GM23338 (cell line): ENCODE measurements at regions not wholly inside any gene's neighbourhood (a gene's known extent, or its start where the extent isn't known, plus 50 kb on each side); places are given as distances from the start of the nearest gene placed in this dataset.

Experiments used
- ATAC-seq: fragments of 200-7000 bp; cut with Tn5 transposase; 3 replicates; pipeline ENCODE4 v1.9.1; 2020
- DNase-seq: peaks from one replicate; pipeline ENCODE4 v3.0.0-alpha.2; 2015; ENCODE audit warnings: low spot score
- H2AFZ ChIP-seq: fragments of 200-600 bp; sonication (generic); 2 replicates; pipeline ENCODE4 v1.8.0; 2016; ENCODE audit warnings: antibody characterized with exemption, mild to moderate bottlenecking, moderate library complexity
- H3F3A ChIP-seq: fragments of 200-600 bp; sonication (generic); replicated peaks from 2 replicates; pipeline ENCODE4 v1.8.0; 2017; ENCODE audit warnings: antibody characterized with exemption, mixed run types, low read depth
- H3K27ac ChIP-seq: fragments of 200-600 bp; sonication (generic); 2 replicates; pipeline ENCODE4 v1.6.1; 2016; ENCODE audit warnings: low read depth
- H3K27me3 ChIP-seq: fragments of 200-600 bp; sonication (generic); 2 replicates; pipeline ENCODE4 v1.8.0; 2016; ENCODE audit warnings: mild to moderate bottlenecking, mixed run types, moderate library complexity; ENCODE audit not compliant: insufficient read depth
- H3K36me3 ChIP-seq: fragments of 200-600 bp; sonication (generic); 2 replicates; pipeline ENCODE4 v1.8.0; 2016; ENCODE audit warnings: mild to moderate bottlenecking; ENCODE audit not compliant: insufficient read depth
- H3K4me1 ChIP-seq: fragments of 200-600 bp; sonication (generic); 2 replicates; pipeline ENCODE4 v1.8.0; 2016; ENCODE audit warnings: mild to moderate bottlenecking, moderate library complexity; ENCODE audit not compliant: insufficient read depth
- H3K4me2 ChIP-seq: fragments of 200-600 bp; sonication (generic); 2 replicates; pipeline ENCODE4 v1.7.1; 2017; ENCODE audit warnings: mixed run types
- H3K4me3 ChIP-seq: fragments of 200-600 bp; sonication (generic); 2 replicates; pipeline ENCODE4 v1.6.1; 2016; ENCODE audit warnings: mixed run types
- H3K79me2 ChIP-seq: fragments of 200-600 bp; sonication (generic); replicated peaks from 2 replicates; pipeline ENCODE4 v1.8.0; 2017; ENCODE audit warnings: mild to moderate bottlenecking; ENCODE audit not compliant: insufficient read depth
- H3K9me2 ChIP-seq: fragments of 200-600 bp; sonication (generic); 2 replicates; pipeline ENCODE4 v1.8.0; 2017; ENCODE audit not compliant: insufficient read depth
- H4K20me1 ChIP-seq: fragments of 200-600 bp; sonication (generic); replicated peaks from 2 replicates; pipeline ENCODE4 v1.8.0; 2017; ENCODE audit warnings: mild to moderate bottlenecking; ENCODE audit not compliant: insufficient read depth
- H3K27ac Mint-ChIP-seq: 2 replicates; pipeline ENCODE4 v1.8.0; 2020; ENCODE audit warnings: inconsistent platforms, mild to moderate bottlenecking, moderate library complexity, mixed read lengths
- H3K27me3 Mint-ChIP-seq: 3 replicates; pipeline ENCODE4 v1.8.0; 2022; ENCODE audit warnings: low read depth, mild to moderate bottlenecking, moderate library complexity, mixed read lengths, inconsistent platforms; ENCODE audit not compliant: insufficient read depth, poor library complexity
- H3K36me3 Mint-ChIP-seq: 3 replicates; pipeline ENCODE4 v1.8.0; 2021; ENCODE audit warnings: low read depth, mild to moderate bottlenecking, inconsistent platforms, moderate library complexity, mixed read lengths
- H3K4me1 Mint-ChIP-seq: 3 replicates; pipeline ENCODE4 v1.8.0; 2020; ENCODE audit warnings: mild to moderate bottlenecking, inconsistent platforms, mixed read lengths
- H3K4me3 Mint-ChIP-seq: 3 replicates; pipeline ENCODE4 v1.8.0; 2021; ENCODE audit warnings: moderate library complexity, mild to moderate bottlenecking, inconsistent platforms, mixed read lengths
- H3K9me3 Mint-ChIP-seq: 3 replicates; pipeline ENCODE4 v1.8.0; 2020; ENCODE audit warnings: moderate library complexity, mild to moderate bottlenecking, inconsistent platforms, mixed read lengths
- EZH2 ChIP-seq: fragments of 200-600 bp; sonication (generic); IDR thresholded peaks from one replicate; pipeline ENCODE4 v1.8.0; 2017; ENCODE audit warnings: antibody characterized with exemption, mild to moderate bottlenecking, low read depth; ENCODE audit not compliant: unreplicated experiment
- EZH2phosphoT487 ChIP-seq: fragments of 200-600 bp; sonication (generic); IDR thresholded peaks from one replicate; pipeline ENCODE4 v1.8.1; 2018; ENCODE audit warnings: antibody characterized with exemption; ENCODE audit not compliant: unreplicated experiment
- JUNB ChIP-seq: IDR thresholded peaks from one replicate; pipeline ENCODE4 v1.6.1; 2016; ENCODE audit warnings: antibody characterized with exemption; ENCODE audit not compliant: unreplicated experiment
- NANOG ChIP-seq: IDR thresholded peaks from 2 replicates; pipeline ENCODE4 v1.6.1; 2016; ENCODE audit warnings: antibody characterized with exemption, borderline replicate concordance
- REST ChIP-seq: IDR thresholded peaks from one replicate; pipeline ENCODE4 v1.6.1; 2018; ENCODE audit warnings: antibody characterized with exemption; ENCODE audit not compliant: unreplicated experiment
- ZNF331 ChIP-seq: fragments of 250-450 bp; sonication (Bioruptor Pico); IDR thresholded peaks from 2 replicates; pipeline ENCODE4 v1.5.0; 2020; ENCODE audit warnings: low read depth, mild to moderate bottlenecking, moderate library complexity
- ZNF462 ChIP-seq: fragments of 250-450 bp; sonication (Bioruptor Pico); IDR thresholded peaks from 2 replicates; pipeline ENCODE4 v1.5.0; 2020; ENCODE audit warnings: mild to moderate bottlenecking, moderate library complexity
- TF ChIP-seq, protein P1 (sequence below), 2 experiments: fragments of 200-600 bp in 1 of 2; sonication (generic) in 1 of 2; conservative IDR thresholded peaks; 2 replicates each; pipeline versions ENCODE4 v1.5.1 to v1.6.1; 2016 to 2017; ENCODE audit warnings: antibody characterized with exemption in 2 of 2, low read depth in 2 of 2, mild to moderate bottlenecking in 2 of 2, moderate library complexity in 1 of 2

DNA sequence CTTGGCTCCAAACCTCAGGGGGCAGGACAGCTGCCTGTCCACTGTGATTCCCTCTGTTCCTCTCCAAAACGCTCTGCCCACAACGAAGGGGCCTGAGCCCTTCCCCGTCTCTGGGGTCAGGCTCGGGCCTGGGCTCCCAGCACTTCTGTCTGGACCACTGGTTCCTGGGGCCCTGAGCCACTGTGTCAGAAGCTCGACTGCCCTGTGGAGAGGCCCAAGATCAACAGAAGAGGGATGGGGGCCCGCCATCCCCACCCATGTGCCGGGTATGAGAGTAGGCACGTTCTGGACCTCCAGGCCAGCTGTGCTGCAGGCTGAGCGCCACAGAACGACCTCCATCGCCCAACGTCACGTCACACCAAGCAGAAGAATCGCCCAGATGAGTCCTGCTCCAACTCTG lies 119.9 kb upstream of the HS6ST1 start (continued):
- TF ChIP-seq REST (no peak), ZNF462 (CRISPR knock-in tag) (no peak)

DNA sequence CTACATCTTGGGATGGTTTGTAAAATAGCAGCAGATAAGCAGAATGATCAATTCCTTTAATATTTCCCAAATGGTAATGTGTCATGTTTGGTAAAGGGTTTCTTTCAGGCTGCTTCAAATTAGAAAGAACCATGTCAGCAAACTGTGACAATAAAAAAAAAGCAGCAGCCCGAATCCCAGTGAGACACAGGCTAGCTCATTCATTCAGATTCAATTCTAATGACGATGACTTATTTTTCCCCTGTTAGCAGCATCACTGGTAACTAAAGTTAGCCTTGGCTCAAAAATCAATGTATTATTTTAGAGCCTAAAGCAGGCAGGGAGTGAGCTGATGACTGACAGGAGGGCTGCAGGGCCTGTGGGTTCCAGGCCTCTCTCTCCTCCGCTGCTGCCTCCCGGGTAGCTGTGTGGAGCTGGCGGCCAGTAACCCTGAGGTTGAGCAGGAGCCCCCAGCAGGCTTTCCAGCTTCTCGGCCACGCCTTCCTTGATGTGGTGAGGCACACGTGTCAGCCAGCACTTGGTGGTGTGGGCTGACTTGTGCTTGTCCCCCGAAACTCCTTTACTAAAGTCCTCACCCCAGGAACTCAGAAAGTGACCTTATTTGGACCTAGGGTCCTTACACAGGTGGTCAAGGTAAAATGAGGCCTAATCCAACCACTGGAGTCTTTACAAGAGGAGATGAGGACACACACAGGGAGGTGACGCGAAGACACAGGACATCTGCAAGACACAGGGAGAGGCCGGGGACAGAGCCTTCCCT lies 120.5 kb upstream of the HS6ST1 start:
- Mint-ChIP-seq H3K36me3 (no peaks in the 10 kb centered on the region), H3K4me3 (no peak overlapping the region), H3K27ac (no peak overlapping the region), H3K4me1 (peaks cover 22% of the 10 kb centered on the region), H3K9me3 (no peaks in the 10 kb centered on the region), H3K27me3 (peaks cover 17% of the 10 kb centered on the region)
- Histone ChIP-seq H4K20me1 (no peaks in the 10 kb centered on the region), H3K4me2 (no peak overlapping the region), H3K27me3 (no peaks in the 10 kb centered on the region), H3K9me2 (no peaks in the 10 kb centered on the region), H3K36me3 (no peaks in the 10 kb centered on the region), H3K4me3 (no peak overlapping the region), H3F3A (no peaks in the 10 kb centered on the region), H2AFZ (no peak overlapping the region), H3K79me2 (no peaks in the 10 kb centered on the region), H3K4me1 (peaks cover 21% of the 10 kb centered on the region), H3K27ac (no peak overlapping the region)
- no peak for TF ChIP-seq JUNB
- TF ChIP-seq EZH2: no peak
- no peak for TF ChIP-seq EZH2phosphoT487
- TF ChIP-seq ZNF331 (CRISPR knock-in tag): no peak
- TF ChIP-seq, protein P1, sequence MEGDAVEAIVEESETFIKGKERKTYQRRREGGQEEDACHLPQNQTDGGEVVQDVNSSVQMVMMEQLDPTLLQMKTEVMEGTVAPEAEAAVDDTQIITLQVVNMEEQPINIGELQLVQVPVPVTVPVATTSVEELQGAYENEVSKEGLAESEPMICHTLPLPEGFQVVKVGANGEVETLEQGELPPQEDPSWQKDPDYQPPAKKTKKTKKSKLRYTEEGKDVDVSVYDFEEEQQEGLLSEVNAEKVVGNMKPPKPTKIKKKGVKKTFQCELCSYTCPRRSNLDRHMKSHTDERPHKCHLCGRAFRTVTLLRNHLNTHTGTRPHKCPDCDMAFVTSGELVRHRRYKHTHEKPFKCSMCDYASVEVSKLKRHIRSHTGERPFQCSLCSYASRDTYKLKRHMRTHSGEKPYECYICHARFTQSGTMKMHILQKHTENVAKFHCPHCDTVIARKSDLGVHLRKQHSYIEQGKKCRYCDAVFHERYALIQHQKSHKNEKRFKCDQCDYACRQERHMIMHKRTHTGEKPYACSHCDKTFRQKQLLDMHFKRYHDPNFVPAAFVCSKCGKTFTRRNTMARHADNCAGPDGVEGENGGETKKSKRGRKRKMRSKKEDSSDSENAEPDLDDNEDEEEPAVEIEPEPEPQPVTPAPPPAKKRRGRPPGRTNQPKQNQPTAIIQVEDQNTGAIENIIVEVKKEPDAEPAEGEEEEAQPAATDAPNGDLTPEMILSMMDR (conservative IDR thresholded peaks at IDR 0.05; ENCODE audit: low read depth in 2 of 2): no peak
- no peak for TF ChIP-seq NANOG
- ATAC-seq (no peak), DNase-seq (no peak)
